ENCODE measurements at regions not wholly inside any gene's neighbourhood (a gene's known extent, or its start where the extent isn't known, plus 50 kb on each side); places are given as distances from the start of the nearest gene placed in this dataset.

DNA sequence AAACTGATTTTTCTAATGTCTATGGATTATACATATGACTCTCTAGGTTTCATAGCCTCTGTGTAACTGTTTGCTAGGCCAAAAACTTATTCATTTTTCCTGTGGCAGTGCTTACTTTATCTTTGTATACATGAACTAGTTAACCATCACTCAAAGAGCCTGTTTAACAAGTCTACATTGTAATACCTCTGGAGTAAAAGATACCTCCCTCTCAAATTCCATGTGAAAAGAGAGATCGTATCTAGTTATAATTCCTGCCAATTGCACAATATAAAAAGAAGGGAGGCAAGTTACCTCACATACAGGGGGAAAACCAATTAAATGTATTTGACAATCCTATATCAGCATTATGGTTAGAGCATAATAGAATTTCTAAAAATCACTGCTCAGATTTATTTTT is 271.9 kb upstream of the ST8SIA4 start:
- TF ChIP-seq, protein P1, sequence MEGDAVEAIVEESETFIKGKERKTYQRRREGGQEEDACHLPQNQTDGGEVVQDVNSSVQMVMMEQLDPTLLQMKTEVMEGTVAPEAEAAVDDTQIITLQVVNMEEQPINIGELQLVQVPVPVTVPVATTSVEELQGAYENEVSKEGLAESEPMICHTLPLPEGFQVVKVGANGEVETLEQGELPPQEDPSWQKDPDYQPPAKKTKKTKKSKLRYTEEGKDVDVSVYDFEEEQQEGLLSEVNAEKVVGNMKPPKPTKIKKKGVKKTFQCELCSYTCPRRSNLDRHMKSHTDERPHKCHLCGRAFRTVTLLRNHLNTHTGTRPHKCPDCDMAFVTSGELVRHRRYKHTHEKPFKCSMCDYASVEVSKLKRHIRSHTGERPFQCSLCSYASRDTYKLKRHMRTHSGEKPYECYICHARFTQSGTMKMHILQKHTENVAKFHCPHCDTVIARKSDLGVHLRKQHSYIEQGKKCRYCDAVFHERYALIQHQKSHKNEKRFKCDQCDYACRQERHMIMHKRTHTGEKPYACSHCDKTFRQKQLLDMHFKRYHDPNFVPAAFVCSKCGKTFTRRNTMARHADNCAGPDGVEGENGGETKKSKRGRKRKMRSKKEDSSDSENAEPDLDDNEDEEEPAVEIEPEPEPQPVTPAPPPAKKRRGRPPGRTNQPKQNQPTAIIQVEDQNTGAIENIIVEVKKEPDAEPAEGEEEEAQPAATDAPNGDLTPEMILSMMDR (IDR thresholded peaks at IDR 0.05): no peak
- ATAC-seq (ENCODE audit: low FRiP score) (no peak), DNase-seq (ENCODE audit: low spot score) (no peak)

DNA sequence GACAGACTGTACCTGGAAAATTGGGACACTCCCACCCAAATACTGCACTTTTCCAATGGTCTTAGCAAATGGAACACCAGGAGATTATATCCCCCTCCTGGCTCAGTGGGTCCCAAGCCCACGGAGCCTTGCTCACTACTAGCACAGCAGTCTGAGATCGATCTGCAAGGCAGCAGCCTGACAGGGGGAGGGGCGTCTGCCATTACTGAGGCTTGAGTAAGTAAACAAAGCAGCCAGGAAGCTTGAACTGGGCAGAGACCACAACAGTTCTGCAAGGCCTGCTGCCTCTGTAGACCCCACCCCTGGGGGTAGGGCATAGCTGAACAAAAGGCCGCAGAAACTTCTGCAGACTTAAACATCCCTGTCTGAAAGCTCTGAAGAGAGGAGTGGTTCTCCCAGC is 260.0 kb upstream of the ST8SIA4 start:
- TF ChIP-seq, protein P1 (IDR thresholded peaks at IDR 0.05): no peak
- no peak for DNase-seq (ENCODE audit: low spot score)
- ATAC-seq (ENCODE audit: low FRiP score): no peak

DNA sequence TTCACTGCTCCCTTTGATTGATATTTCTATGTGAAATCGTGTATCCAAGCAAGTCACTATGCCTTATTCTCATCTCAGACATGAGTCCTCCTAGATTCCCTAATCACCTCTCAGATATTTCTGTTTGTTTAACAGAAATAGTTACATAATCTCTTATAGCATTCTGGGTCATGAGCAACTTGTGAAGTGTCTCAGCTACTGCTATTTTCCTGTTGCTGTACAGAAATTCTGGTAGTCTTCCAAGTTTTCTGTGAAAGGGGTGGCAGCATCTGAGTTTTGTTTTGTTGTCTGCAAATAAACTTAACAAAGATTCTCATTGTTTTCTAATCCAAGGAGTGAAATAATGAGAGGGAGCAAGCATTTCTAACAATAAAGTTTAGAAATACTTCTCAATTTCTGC is 256.9 kb upstream of the ST8SIA4 start:
- TF ChIP-seq, protein P1 (IDR thresholded peaks at IDR 0.05): no peak
- ATAC-seq (ENCODE audit: low FRiP score): no peak
- DNase-seq (ENCODE audit: low spot score): no peak

DNA sequence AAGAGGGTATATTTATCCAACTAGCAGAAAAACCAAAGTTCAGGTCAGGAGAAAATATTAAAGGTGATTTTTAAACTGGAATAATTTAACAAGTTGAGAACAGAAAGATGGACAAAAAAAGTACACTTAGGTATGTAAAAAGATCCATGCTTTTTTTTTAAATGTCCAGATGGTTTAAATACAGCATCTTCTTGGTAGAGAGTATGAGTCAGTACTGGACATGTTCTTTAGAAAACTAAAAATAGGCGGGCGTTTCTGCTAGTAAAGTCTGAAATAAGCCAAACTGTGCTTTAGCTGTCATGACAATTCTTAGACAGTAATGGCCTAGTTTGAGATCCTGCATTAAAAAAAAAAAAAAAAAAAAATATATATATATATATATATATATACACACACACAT is 255.9 kb upstream of the ST8SIA4 start:
- TF ChIP-seq, protein P1 (IDR thresholded peaks at IDR 0.05): no peak
- DNase-seq (ENCODE audit: low spot score): no peak
- no peak for ATAC-seq (ENCODE audit: low FRiP score)

DNA sequence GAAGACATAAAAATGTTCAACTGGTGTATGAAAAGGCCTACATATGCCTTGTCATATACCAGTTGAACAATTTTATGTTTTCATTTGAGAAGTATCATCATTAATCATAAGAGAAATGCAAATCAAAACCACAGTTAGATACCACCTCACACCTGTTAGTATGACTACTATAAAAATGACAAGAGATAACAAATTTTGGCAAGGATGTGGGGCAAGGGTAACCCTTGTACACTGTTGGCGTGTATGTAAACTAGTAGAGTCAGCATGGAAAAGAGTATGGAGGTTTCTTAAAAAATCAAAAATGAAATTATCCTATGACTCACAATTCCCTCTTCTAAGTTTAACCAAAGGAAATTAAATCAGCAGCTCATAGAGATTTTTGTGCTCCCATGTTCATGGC is 250.4 kb upstream of the ST8SIA4 start:
- ATAC-seq (ENCODE audit: low FRiP score): no peak
- no peak for DNase-seq (ENCODE audit: low spot score)
- TF ChIP-seq, protein P1 (IDR thresholded peaks at IDR 0.05): no peak

DNA sequence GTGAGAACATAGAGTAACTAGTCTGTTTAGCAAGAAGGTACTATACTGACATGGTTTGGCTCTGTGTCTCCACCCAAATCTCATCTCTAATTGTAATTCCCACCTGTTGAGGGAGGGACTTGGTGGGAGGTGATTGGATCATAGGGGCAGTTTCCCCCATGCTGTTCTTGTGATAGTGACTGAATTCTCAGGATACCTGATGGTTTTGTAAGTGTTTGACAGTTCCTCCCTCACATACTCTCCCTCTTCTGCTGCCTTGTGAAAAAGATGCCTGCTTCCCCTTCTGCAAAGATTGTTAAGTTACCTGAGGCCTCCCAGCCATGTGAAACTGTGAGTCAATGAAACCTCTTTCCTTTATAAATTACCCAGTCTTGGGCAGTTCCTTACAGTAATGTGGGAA is 240.4 kb upstream of the ST8SIA4 start:
- DNase-seq (ENCODE audit: low spot score) (no peak), ATAC-seq (ENCODE audit: low FRiP score) (no peak)
- TF ChIP-seq, protein P1 (IDR thresholded peaks at IDR 0.05): no peak

DNA sequence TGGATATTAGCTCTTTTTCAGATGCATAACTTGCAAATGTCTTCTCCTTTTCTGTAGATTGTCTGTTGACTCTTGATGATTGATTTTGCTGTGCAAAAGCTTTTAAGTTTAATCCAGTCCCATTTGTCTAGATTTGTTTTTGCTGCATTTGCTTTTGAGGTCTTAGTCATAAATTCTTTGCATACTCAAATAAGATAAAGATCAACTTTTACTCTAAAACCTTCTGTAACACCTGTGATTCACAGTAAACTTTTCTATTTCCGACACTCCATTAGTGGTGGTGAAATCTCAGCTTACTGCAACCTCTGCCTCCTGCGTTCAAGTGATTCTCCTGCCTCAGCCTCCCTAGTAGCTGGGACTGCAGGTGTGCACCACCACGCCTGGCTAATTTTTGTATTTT is 239.0 kb upstream of the ST8SIA4 start:
- ATAC-seq (ENCODE audit: low FRiP score) (no peak), DNase-seq (ENCODE audit: low spot score) (no peak)
- TF ChIP-seq, protein P1 (IDR thresholded peaks at IDR 0.05): no peak
